ENCODE measurements at regions not wholly inside any gene's neighbourhood (a gene's known extent, or its start where the extent isn't known, plus 50 kb on each side); places are given as distances from the start of the nearest gene placed in this dataset.
"Not testable (repeated sequence)": the region's sequence is repeated elsewhere in the genome, so short reads cannot be mapped to it uniquely, and the experiment has no call there.

- Histone ChIP-seq H3K4me1 (ENCODE audit: control insufficient read depth, insufficient read depth, low read length, poor library complexity, severe bottlenecking) (peaks cover 9% of the 10 kb centered on the region), H3K9me3 (ENCODE audit: control insufficient read depth, low read length) (no peaks in the 10 kb centered on the region), H3K36me3 (ENCODE audit: control insufficient read depth, insufficient read depth, low read length) (no peaks in the 10 kb centered on the region), H3K4me3 (ENCODE audit: extremely low read depth, insufficient read depth, low read length, poor library complexity, severe bottlenecking) (no peak overlapping the region), H3K27ac (ENCODE audit: low read depth, low read length, severe bottlenecking) (no peak overlapping the region)
- WGBS, 2 experiments (ENCODE audit: insufficient coverage in 2 of 2): 87 to 93% methylated on average over 8 of the region's 8 CpGs
Observed at GRCh38 chr12:5096241-5096924, 52.7 kb downstream of the KCNA5 start.

- Histone ChIP-seq H3K27ac (ENCODE audit: low read depth, low read length, severe bottlenecking) (no peak overlapping the region), H3K4me3 (ENCODE audit: extremely low read depth, insufficient read depth, low read length, poor library complexity, severe bottlenecking) (no peak overlapping the region), H3K4me1 (ENCODE audit: control insufficient read depth, insufficient read depth, low read length, poor library complexity, severe bottlenecking) (peaks cover 9% of the 10 kb centered on the region), H3K9me3 (ENCODE audit: control insufficient read depth, low read length) (no peaks in the 10 kb centered on the region), H3K36me3 (ENCODE audit: control insufficient read depth, insufficient read depth, low read length) (no peaks in the 10 kb centered on the region)
- WGBS, 2 experiments (ENCODE audit: insufficient coverage in 2 of 2): 97 to 100% methylated on average over 1 to 6 of the region's 6 CpGs
Observed at GRCh38 chr12:5097786-5098185, 54.1 kb downstream of the KCNA5 start.

- no peak overlapping the region for H3K4me3 ChIP-seq (ENCODE audit: extremely low read depth, insufficient read depth, low read length, poor library complexity, severe bottlenecking)
- no peaks in the 10 kb centered on the region for H3K36me3 ChIP-seq (ENCODE audit: control insufficient read depth, insufficient read depth, low read length)
- no peaks in the 10 kb centered on the region for H3K9me3 ChIP-seq (ENCODE audit: control insufficient read depth, low read length)
- H3K27ac ChIP-seq (ENCODE audit: low read depth, low read length, severe bottlenecking): no peak overlapping the region
- WGBS, 2 experiments (ENCODE audit: insufficient coverage in 2 of 2): 89 to 98% methylated on average over 12 to 13 of the region's 13 CpGs
- peaks cover 9% of the 10 kb centered on the region for H3K4me1 ChIP-seq (ENCODE audit: control insufficient read depth, insufficient read depth, low read length, poor library complexity, severe bottlenecking)
Observed at GRCh38 chr12:5099136-5099535, 55.5 kb downstream of the KCNA5 start.

- H3K4me3 ChIP-seq (ENCODE audit: extremely low read depth, insufficient read depth, low read length, poor library complexity, severe bottlenecking): no peak overlapping the region
- 74 to 92% methylated on average over 7 of the region's 7 CpGs for WGBS, 2 experiments (ENCODE audit: insufficient coverage in 2 of 2)
- peaks cover 7% of the 10 kb centered on the region for H3K4me1 ChIP-seq (ENCODE audit: control insufficient read depth, insufficient read depth, low read length, poor library complexity, severe bottlenecking)
Observed at GRCh38 chr12:5099591-5099990, 55.9 kb downstream of the KCNA5 start.

GRCh38 chr12:5101686-5102085 is 58.0 kb downstream of the KCNA5 start:
- H3K4me1 ChIP-seq (ENCODE audit: control insufficient read depth, insufficient read depth, low read length, poor library complexity, severe bottlenecking): no peaks in the 10 kb centered on the region
- 95 to 100% methylated on average over 1 to 3 of the region's 3 CpGs for WGBS, 2 experiments (ENCODE audit: insufficient coverage in 2 of 2)
- no peak overlapping the region for H3K27ac ChIP-seq (ENCODE audit: low read depth, low read length, severe bottlenecking)

More at GRCh38 chr12:5099591-5099990, 55.9 kb downstream of the KCNA5 start:
- Histone ChIP-seq H3K36me3 (ENCODE audit: control insufficient read depth, insufficient read depth, low read length) (no peaks in the 10 kb centered on the region), H3K9me3 (ENCODE audit: control insufficient read depth, low read length) (no peaks in the 10 kb centered on the region), H3K27ac (ENCODE audit: low read depth, low read length, severe bottlenecking) (no peak overlapping the region)

GRCh38 chr12:5102261-5102789 is 58.6 kb downstream of the KCNA5 start:
- Histone ChIP-seq H3K4me3 (ENCODE audit: extremely low read depth, insufficient read depth, low read length, poor library complexity, severe bottlenecking) (no peak overlapping the region), H3K36me3 (ENCODE audit: control insufficient read depth, insufficient read depth, low read length) (no peaks in the 10 kb centered on the region), H3K27ac (ENCODE audit: low read depth, low read length, severe bottlenecking) (no peak overlapping the region), H3K4me1 (ENCODE audit: control insufficient read depth, insufficient read depth, low read length, poor library complexity, severe bottlenecking) (no peaks in the 10 kb centered on the region), H3K9me3 (ENCODE audit: control insufficient read depth, low read length) (no peaks in the 10 kb centered on the region)
- WGBS, 2 experiments (ENCODE audit: insufficient coverage in 2 of 2): 94 to 100% methylated on average over 2 to 4 of the region's 5 CpGs

More at GRCh38 chr12:5101686-5102085, 58.0 kb downstream of the KCNA5 start:
- H3K9me3 ChIP-seq (ENCODE audit: control insufficient read depth, low read length): no peaks in the 10 kb centered on the region
- H3K4me3 ChIP-seq (ENCODE audit: extremely low read depth, insufficient read depth, low read length, poor library complexity, severe bottlenecking): no peak overlapping the region
- H3K36me3 ChIP-seq (ENCODE audit: control insufficient read depth, insufficient read depth, low read length): no peaks in the 10 kb centered on the region

- no CpG with 5 or more reads among the region's 1 CpG for WGBS, 2 experiments (ENCODE audit: insufficient coverage in 2 of 2)
- H3K9me3 ChIP-seq (ENCODE audit: control insufficient read depth, low read length): no peaks in the 10 kb centered on the region
- H3K36me3 ChIP-seq (ENCODE audit: control insufficient read depth, insufficient read depth, low read length): no peaks in the 10 kb centered on the region
- no peaks in the 10 kb centered on the region for H3K4me1 ChIP-seq (ENCODE audit: control insufficient read depth, insufficient read depth, low read length, poor library complexity, severe bottlenecking)
- no peak overlapping the region for H3K4me3 ChIP-seq (ENCODE audit: extremely low read depth, insufficient read depth, low read length, poor library complexity, severe bottlenecking)
- H3K27ac ChIP-seq (ENCODE audit: low read depth, low read length, severe bottlenecking): no peak overlapping the region
Observed at GRCh38 chr12:5102806-5103205, 59.1 kb downstream of the KCNA5 start.

GRCh38 chr12:5110345-5110744 is 66.7 kb downstream of the KCNA5 start:
- 80% methylated on average over 1 of the region's 1 CpG; no CpG with 5 or more reads in 1 of the 2 experiments for WGBS, 2 experiments (ENCODE audit: insufficient coverage in 2 of 2)
- no peak overlapping the region for H3K4me3 ChIP-seq (ENCODE audit: extremely low read depth, insufficient read depth, low read length, poor library complexity, severe bottlenecking)
- H3K27ac ChIP-seq (ENCODE audit: low read depth, low read length, severe bottlenecking): no peak overlapping the region
- H3K36me3 ChIP-seq (ENCODE audit: control insufficient read depth, insufficient read depth, low read length): no peaks in the 10 kb centered on the region
- no peaks in the 10 kb centered on the region for H3K9me3 ChIP-seq (ENCODE audit: control insufficient read depth, low read length)
- no peaks in the 10 kb centered on the region for H3K4me1 ChIP-seq (ENCODE audit: control insufficient read depth, insufficient read depth, low read length, poor library complexity, severe bottlenecking)

- Histone ChIP-seq H3K36me3 (ENCODE audit: control insufficient read depth, insufficient read depth, low read length) (no peaks in the 10 kb centered on the region), H3K9me3 (ENCODE audit: control insufficient read depth, low read length) (no peaks in the 10 kb centered on the region), H3K27ac (ENCODE audit: low read depth, low read length, severe bottlenecking) (no peak overlapping the region), H3K4me1 (ENCODE audit: control insufficient read depth, insufficient read depth, low read length, poor library complexity, severe bottlenecking) (no peaks in the 10 kb centered on the region), H3K4me3 (ENCODE audit: extremely low read depth, insufficient read depth, low read length, poor library complexity, severe bottlenecking) (no peak overlapping the region)
- 79 to 90% methylated on average over 4 of the region's 7 CpGs for WGBS, 2 experiments (ENCODE audit: insufficient coverage in 2 of 2)
Observed at GRCh38 chr12:5114436-5114835, 70.8 kb downstream of the KCNA5 start.

- not testable (repeated sequence) for H3K9me3 ChIP-seq (ENCODE audit: control insufficient read depth, low read length); H3K27ac ChIP-seq (ENCODE audit: low read depth, low read length, severe bottlenecking); H3K4me3 ChIP-seq (ENCODE audit: extremely low read depth, insufficient read depth, low read length, poor library complexity, severe bottlenecking); H3K4me1 ChIP-seq (ENCODE audit: control insufficient read depth, insufficient read depth, low read length, poor library complexity, severe bottlenecking); H3K36me3 ChIP-seq (ENCODE audit: control insufficient read depth, insufficient read depth, low read length)
- WGBS, 2 experiments (ENCODE audit: insufficient coverage in 2 of 2): no CpG with 5 or more reads among the region's 20 CpGs
Observed at GRCh38 chr12:5121784-5122183, 78.1 kb downstream of the KCNA5 start.

- H3K36me3 ChIP-seq (ENCODE audit: control insufficient read depth, insufficient read depth, low read length); H3K9me3 ChIP-seq (ENCODE audit: control insufficient read depth, low read length); H3K27ac ChIP-seq (ENCODE audit: low read depth, low read length, severe bottlenecking); H3K4me1 ChIP-seq (ENCODE audit: control insufficient read depth, insufficient read depth, low read length, poor library complexity, severe bottlenecking); H3K4me3 ChIP-seq (ENCODE audit: extremely low read depth, insufficient read depth, low read length, poor library complexity, severe bottlenecking): not testable (repeated sequence)
- WGBS, 2 experiments (ENCODE audit: insufficient coverage in 2 of 2): no CpG with 5 or more reads among the region's 14 CpGs
Observed at GRCh38 chr12:5122256-5122831, 78.7 kb downstream of the KCNA5 start.

All from mesodermal cell (in vitro differentiated cells).